Effector memory CD8-positive, alpha-beta T cell (primary cell): ENCODE measurements at regions not wholly inside any gene's neighbourhood (a gene's known extent, or its start where the extent isn't known, plus 50 kb on each side); places are given as distances from the start of the nearest gene placed in this dataset.

Experiments
- ATAC-seq: fragments of 150-1000 bp; cut with Tn5 transposase; replicated peaks from 2 replicates; pipeline ENCODE4 v1.10.0; 2021; ENCODE audit warnings: mild to moderate bottlenecking, moderate library complexity
- DNase-seq, 3 experiments: peaks; one replicate each; pipeline ENCODE4 v3.0.0; 2021
- H3K27ac Mint-ChIP-seq, 2 donors: one replicate each; pipeline ENCODE4 v1.8.0; 2022; ENCODE audit warnings: mild to moderate bottlenecking in 2 of 2, mixed read lengths in 2 of 2, moderate library complexity in 2 of 2
- H3K27me3 Mint-ChIP-seq, 2 donors: one replicate each; pipeline ENCODE4 v1.8.0; 2022; ENCODE audit warnings: mixed read lengths in 2 of 2
- H3K36me3 Mint-ChIP-seq: one replicate; pipeline ENCODE4 v1.8.0; 2022; ENCODE audit warnings: mild to moderate bottlenecking, moderate library complexity, mixed read lengths; ENCODE audit not compliant: insufficient read depth
- H3K4me1 Mint-ChIP-seq, 2 donors: one replicate each; pipeline ENCODE4 v1.8.0; 2022; ENCODE audit warnings: low read depth in 2 of 2, mixed read lengths in 2 of 2
- H3K4me3 Mint-ChIP-seq, 2 donors: one replicate each; pipeline ENCODE4 v1.8.0; 2022; ENCODE audit warnings: mild to moderate bottlenecking in 2 of 2, mixed read lengths in 2 of 2, moderate library complexity in 2 of 2
- H3K9me3 Mint-ChIP-seq, 2 donors: one replicate each; pipeline ENCODE4 v1.8.0; 2022; ENCODE audit warnings: mixed read lengths in 2 of 2

GRCh38 chr10:10830293-10830986 lies 187.2 kb upstream of the CELF2 start:
- Mint-ChIP-seq H3K27ac (no peak overlapping the region), H3K4me3 (no peak overlapping the region)
- no peak for ATAC-seq

GRCh38 chr10:10831085-10831484 lies 186.6 kb upstream of the CELF2 start:
- Mint-ChIP-seq H3K9me3 (no peaks in the 10 kb centered on the region), H3K27me3 (peaks cover 21 to 23% of the 10 kb centered on the region in 2 donors), H3K4me3 (no peak overlapping the region), H3K36me3 (no peaks in the 10 kb centered on the region), H3K4me1 (no peaks in the 10 kb centered on the region), H3K27ac (no peak overlapping the region)
- no peak for ATAC-seq
- no peak for DNase-seq

More at GRCh38 chr10:10830293-10830986, 187.2 kb upstream of the CELF2 start:
- no peaks in the 10 kb centered on the region for H3K36me3 Mint-ChIP-seq
- peaks cover 17 to 21% of the 10 kb centered on the region in 2 donors for H3K27me3 Mint-ChIP-seq
- H3K9me3 Mint-ChIP-seq, result no peaks in the 10 kb centered on the region
- no peaks in the 10 kb centered on the region for H3K4me1 Mint-ChIP-seq
- DNase-seq, result no peak

GRCh38 chr10:10833955-10834354 lies 183.7 kb upstream of the CELF2 start:
- Mint-ChIP-seq H3K27ac (no peak overlapping the region), H3K4me3 (no peak overlapping the region), H3K36me3 (no peaks in the 10 kb centered on the region), H3K9me3 (no peaks in the 10 kb centered on the region), H3K4me1 (no peaks in the 10 kb centered on the region), H3K27me3 (peaks cover 8 to 13% of the 10 kb centered on the region in 2 donors)
- ATAC-seq, result no peak
- no peak for DNase-seq

GRCh38 chr10:10844251-10844650 lies 173.4 kb upstream of the CELF2 start:
- Mint-ChIP-seq H3K36me3 (no peaks in the 10 kb centered on the region), H3K4me1 (no peaks in the 10 kb centered on the region), H3K27me3 (peaks cover 44 to 56% of the 10 kb centered on the region in 2 donors), H3K27ac (no peak overlapping the region), H3K9me3 (no peaks in the 10 kb centered on the region), H3K4me3 (no peak overlapping the region)
- ATAC-seq (no peak), DNase-seq (no peak)

DNA sequence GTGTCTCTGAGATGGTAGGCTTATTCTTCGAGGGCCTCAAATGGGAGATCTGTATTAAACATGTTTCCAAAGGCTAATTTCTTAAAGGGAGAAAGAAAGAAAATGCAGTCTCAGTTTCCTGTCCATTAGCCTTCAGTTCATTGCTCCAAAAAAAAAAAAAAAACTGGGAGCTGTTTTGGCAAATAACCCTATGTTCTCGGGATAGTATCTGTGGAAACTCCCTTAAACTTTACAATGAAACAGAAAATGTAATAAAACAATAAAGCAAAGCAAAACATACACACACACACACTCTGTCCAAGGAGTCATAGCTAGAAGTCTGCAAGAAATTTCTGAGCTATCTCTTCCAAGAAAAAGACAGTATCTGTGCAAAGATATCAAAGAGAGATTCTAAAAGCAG lies 172.5 kb upstream of the CELF2 start:
- Mint-ChIP-seq H3K9me3 (no peaks in the 10 kb centered on the region), H3K4me1 (no peaks in the 10 kb centered on the region), H3K4me3 (no peak overlapping the region), H3K27ac (no peak overlapping the region), H3K36me3 (no peaks in the 10 kb centered on the region), H3K27me3 (peaks cover 49 to 65% of the 10 kb centered on the region in 2 donors)
- no peak for ATAC-seq
- no peak for DNase-seq

DNA sequence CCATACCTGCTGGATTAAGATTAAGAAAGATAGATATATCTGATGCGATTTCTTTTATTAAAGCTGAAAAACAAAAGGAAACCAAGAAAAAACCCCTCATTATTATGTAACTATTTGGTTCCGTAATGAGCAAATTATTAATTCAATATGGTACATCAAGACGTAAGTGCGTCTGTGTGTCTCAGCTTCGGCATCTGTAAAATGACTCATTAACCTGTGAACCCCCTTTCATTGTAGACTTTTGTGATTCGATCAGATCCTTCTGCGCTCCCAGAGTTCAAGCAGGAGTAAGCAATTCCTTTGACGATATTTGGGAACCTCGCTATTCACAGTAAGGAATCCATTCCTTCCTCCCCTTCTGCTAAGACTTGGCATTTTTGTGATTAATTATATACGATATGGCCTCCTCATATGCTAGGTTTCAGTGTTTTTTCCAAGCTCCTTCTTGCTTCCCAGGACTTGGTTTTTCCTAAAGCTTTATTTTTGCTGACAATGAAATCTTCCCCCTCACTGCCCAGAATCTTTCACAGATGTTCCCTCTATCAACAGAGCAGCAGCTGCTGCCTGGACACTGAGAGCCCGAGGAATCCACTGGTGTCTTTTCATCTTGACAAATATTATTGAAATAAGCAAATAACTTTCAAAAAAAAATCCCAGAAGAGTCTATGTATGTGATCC lies 171.7 kb upstream of the CELF2 start:
- peaks cover 49 to 70% of the 10 kb centered on the region in 2 donors for H3K27me3 Mint-ChIP-seq
- ATAC-seq, result no peak

DNA sequence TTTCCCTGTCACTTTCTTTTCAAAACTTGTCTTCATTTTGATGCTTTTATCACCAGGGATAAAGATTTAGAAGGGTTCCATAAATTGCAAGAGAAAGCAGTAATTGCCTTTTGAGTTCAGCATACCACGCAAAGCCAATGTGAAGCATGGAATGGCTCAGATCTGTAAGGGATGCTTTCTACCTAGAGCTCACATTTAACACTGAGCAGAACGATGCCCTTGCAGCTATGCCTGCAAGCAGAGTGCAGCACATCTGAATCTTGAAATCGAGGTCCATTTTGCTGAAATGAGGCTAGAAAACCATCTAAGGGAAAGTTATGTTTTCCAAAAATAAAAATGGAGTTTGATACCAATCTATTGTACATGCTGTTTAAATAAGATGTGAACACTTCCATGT lies 171.2 kb upstream of the CELF2 start:
- no peaks in the 10 kb centered on the region for H3K36me3 Mint-ChIP-seq
- H3K4me1 Mint-ChIP-seq, result no peaks in the 10 kb centered on the region
- H3K27ac Mint-ChIP-seq, result no peak overlapping the region
- H3K9me3 Mint-ChIP-seq, result no peaks in the 10 kb centered on the region
- H3K27me3 Mint-ChIP-seq, result peaks cover 49 to 70% of the 10 kb centered on the region in 2 donors
- ATAC-seq (no peak), DNase-seq (no peak)
- no peak overlapping the region for H3K4me3 Mint-ChIP-seq

More for the DNA sequence above, 171.7 kb upstream of the CELF2 start:
- DNase-seq, result no peak
- Mint-ChIP-seq H3K4me1 (no peaks in the 10 kb centered on the region), H3K4me3 (no peak overlapping the region), H3K36me3 (no peaks in the 10 kb centered on the region), H3K27ac (no peak overlapping the region), H3K9me3 (no peaks in the 10 kb centered on the region)

DNA sequence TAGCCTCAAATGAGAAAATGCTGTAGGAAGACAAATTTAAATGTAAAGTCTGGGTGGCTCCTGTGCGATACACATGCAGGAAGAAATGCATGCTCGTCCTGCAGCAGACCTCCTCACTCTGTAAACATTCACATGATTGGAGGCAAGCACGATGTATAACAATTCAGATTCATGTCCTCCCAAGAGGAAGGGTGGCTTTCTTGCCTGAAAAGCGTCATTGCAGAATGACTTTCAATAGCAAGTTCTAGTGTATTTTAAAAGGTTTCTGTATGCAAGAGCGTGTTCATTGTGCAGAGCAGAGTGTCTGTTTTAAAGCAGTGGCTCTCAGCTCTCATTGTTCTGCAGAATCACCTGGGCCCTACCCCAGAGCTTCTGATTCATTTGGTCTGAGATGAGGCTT lies 170.3 kb upstream of the CELF2 start:
- Mint-ChIP-seq H3K36me3 (no peaks in the 10 kb centered on the region), H3K9me3 (no peaks in the 10 kb centered on the region), H3K27ac (no peak overlapping the region), H3K27me3 (peaks cover 53 to 75% of the 10 kb centered on the region in 2 donors), H3K4me1 (no peaks in the 10 kb centered on the region), H3K4me3 (no peak overlapping the region)
- DNase-seq (no peak), ATAC-seq (no peak)

DNA sequence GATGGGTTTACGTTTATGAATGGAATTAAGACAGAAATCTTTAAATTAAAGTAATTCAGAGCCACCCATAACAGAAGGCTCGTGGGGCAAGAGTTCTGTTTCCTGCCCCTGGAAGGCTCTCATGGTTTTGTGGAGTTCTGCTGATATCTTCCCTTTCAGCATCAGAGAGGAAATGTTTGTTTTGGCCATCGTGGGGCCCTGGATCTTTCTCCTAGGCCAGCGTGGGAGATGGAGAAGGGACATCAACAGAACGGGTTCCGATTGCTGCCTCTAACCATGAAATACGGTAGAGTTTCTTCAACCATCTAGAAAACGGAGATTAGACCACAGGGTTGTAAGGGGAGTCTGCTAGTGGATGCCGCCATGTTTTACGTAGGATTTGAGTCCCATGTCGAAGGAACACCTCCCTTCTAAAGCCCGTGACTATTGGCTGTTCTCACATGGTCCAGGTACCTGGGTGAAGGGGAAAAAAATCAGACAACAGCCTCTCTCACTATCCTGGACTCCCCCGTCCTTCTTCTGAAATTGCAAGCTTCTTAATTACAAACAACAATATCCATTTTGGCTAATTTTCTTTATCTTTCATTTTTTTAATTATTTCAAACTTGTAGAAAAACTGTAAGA lies 169.1 kb upstream of the CELF2 start:
- Mint-ChIP-seq H3K27me3 (peaks cover 58 to 84% of the 10 kb centered on the region in 2 donors), H3K4me3 (no peak overlapping the region), H3K36me3 (no peaks in the 10 kb centered on the region), H3K4me1 (no peaks in the 10 kb centered on the region), H3K27ac (no peak overlapping the region), H3K9me3 (no peaks in the 10 kb centered on the region)
- ATAC-seq (no peak), DNase-seq (no peak)

GRCh38 chr10:10849306-10849705 lies 168.4 kb upstream of the CELF2 start:
- H3K4me1 Mint-ChIP-seq, result no peaks in the 10 kb centered on the region
- no peaks in the 10 kb centered on the region for H3K36me3 Mint-ChIP-seq
- DNase-seq (no peak), ATAC-seq (no peak)
- H3K9me3 Mint-ChIP-seq, result no peaks in the 10 kb centered on the region
- no peak overlapping the region for H3K4me3 Mint-ChIP-seq
- H3K27ac Mint-ChIP-seq, result no peak overlapping the region
- peaks cover 59 to 84% of the 10 kb centered on the region in 2 donors for H3K27me3 Mint-ChIP-seq

DNA sequence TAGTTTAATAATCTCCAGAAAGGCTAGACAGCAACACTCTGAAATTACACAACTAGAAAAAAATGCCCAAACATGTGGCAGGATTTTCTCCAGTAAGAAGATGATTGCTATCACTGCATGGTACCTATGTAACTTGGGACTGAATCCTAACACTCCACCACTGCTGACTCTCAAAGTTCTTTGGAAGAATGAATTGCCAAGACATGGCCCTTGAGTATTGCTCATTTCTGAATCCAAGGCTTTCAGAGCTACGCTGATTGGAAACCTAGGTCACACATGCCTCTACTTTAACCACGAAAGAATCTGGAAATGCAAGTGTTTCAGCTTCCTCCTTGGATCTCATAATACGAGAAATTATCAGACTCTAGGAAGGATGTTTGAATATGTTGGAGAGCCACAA lies 167.5 kb upstream of the CELF2 start:
- no peak overlapping the region for H3K27ac Mint-ChIP-seq
- H3K27me3 Mint-ChIP-seq, result peaks cover 60 to 87% of the 10 kb centered on the region in 2 donors
- H3K4me1 Mint-ChIP-seq, result peaks cover 0 to 3% of the 10 kb centered on the region in 2 donors
- no peak for DNase-seq
- no peaks in the 10 kb centered on the region for H3K36me3 Mint-ChIP-seq
- no peak overlapping the region for H3K4me3 Mint-ChIP-seq
- no peaks in the 10 kb centered on the region for H3K9me3 Mint-ChIP-seq
- ATAC-seq, result no peak

GRCh38 chr10:10852464-10852863 lies 165.2 kb upstream of the CELF2 start:
- ATAC-seq, result no peak
- Mint-ChIP-seq H3K9me3 (no peaks in the 10 kb centered on the region), H3K4me3 (no peak overlapping the region), H3K27ac (no peak overlapping the region), H3K4me1 (peaks cover 0 to 7% of the 10 kb centered on the region in 2 donors), H3K27me3 (peaks cover 54 to 87% of the 10 kb centered on the region in 2 donors), H3K36me3 (no peaks in the 10 kb centered on the region)
- DNase-seq, result no peak

DNA sequence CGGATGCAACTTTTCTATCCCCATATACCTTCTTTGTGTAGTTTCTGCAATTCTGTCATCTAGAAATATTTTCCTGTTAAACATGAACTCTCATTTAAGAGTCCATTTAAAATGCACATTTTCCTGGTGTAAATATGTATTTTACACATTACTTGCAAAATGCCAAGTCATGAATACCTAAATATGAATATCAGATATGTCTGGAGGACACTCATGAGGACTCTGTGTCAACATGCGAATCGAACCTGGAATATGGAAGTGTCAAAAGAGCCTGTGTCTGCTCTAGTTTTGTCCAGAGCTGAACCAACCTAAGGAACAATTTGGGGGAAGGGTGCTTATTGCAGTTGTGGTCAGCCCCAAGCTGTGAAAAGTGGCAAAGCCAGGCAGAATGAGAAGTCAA lies 163.7 kb upstream of the CELF2 start:
- Mint-ChIP-seq H3K9me3 (no peaks in the 10 kb centered on the region), H3K27me3 (peaks cover 41 to 73% of the 10 kb centered on the region in 2 donors)
- no peak for ATAC-seq

GRCh38 chr10:10854725-10855124 lies 162.9 kb upstream of the CELF2 start:
- Mint-ChIP-seq H3K4me3 (no peak overlapping the region), H3K27ac (peak overlapping the region in 1 of 2 donors; percentile 7), H3K27me3 (peaks cover 36 to 65% of the 10 kb centered on the region in 2 donors), H3K4me1 (peaks cover 0 to 7% of the 10 kb centered on the region in 2 donors), H3K36me3 (no peaks in the 10 kb centered on the region), H3K9me3 (no peaks in the 10 kb centered on the region)
- DNase-seq (no peak), ATAC-seq (no peak)

More for the DNA sequence above, 163.7 kb upstream of the CELF2 start:
- no peak overlapping the region for H3K4me3 Mint-ChIP-seq
- H3K36me3 Mint-ChIP-seq, result no peaks in the 10 kb centered on the region
- peaks cover 0 to 7% of the 10 kb centered on the region in 2 donors for H3K4me1 Mint-ChIP-seq
- H3K27ac Mint-ChIP-seq, result no peak overlapping the region
- no peak for DNase-seq
